Effector memory CD8-positive, alpha-beta T cell (primary cell): ENCODE measurements at regions not wholly inside any gene's neighbourhood (a gene's known extent, or its start where the extent isn't known, plus 50 kb on each side); places are given as distances from the start of the nearest gene placed in this dataset.
"Not testable (repeated sequence)": the region's sequence is repeated elsewhere in the genome, so short reads cannot be mapped to it uniquely, and the experiment has no call there.

Experiments used
- ATAC-seq: fragments of 150-1000 bp; cut with Tn5 transposase; replicated peaks from 2 replicates; pipeline ENCODE4 v1.10.0; 2021; ENCODE audit warnings: mild to moderate bottlenecking, moderate library complexity
- DNase-seq, 3 experiments: peaks; one replicate each; pipeline ENCODE4 v3.0.0; 2021
- H3K27ac Mint-ChIP-seq, 2 donors: one replicate each; pipeline ENCODE4 v1.8.0; 2022; ENCODE audit warnings: mild to moderate bottlenecking in 2 of 2, mixed read lengths in 2 of 2, moderate library complexity in 2 of 2
- H3K27me3 Mint-ChIP-seq, 2 donors: one replicate each; pipeline ENCODE4 v1.8.0; 2022; ENCODE audit warnings: mixed read lengths in 2 of 2
- H3K36me3 Mint-ChIP-seq: one replicate; pipeline ENCODE4 v1.8.0; 2022; ENCODE audit warnings: mild to moderate bottlenecking, moderate library complexity, mixed read lengths; ENCODE audit not compliant: insufficient read depth
- H3K4me1 Mint-ChIP-seq, 2 donors: one replicate each; pipeline ENCODE4 v1.8.0; 2022; ENCODE audit warnings: low read depth in 2 of 2, mixed read lengths in 2 of 2
- H3K4me3 Mint-ChIP-seq, 2 donors: one replicate each; pipeline ENCODE4 v1.8.0; 2022; ENCODE audit warnings: mild to moderate bottlenecking in 2 of 2, mixed read lengths in 2 of 2, moderate library complexity in 2 of 2
- H3K9me3 Mint-ChIP-seq, 2 donors: one replicate each; pipeline ENCODE4 v1.8.0; 2022; ENCODE audit warnings: mixed read lengths in 2 of 2

DNA sequence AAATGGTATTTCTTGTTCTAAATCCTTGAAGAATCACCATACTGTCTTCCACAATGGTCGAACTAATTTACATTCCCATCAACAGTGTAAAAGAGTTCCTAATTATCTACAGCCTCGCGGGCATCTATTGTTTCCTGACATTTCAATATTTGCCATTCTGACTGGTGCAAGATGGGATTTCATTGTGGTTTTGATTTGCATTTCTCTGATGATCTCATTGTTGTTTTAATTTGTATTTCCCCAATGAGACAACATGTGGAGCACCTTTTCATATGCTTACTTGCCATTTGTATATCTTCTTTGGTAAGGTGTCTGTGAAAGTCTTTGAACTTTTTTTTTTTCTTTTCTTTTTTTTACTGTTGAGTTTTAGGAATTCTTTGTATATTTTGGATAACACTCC is 473.6 kb downstream of the KCTD16 start:
- ATAC-seq (no peak), DNase-seq (no peak)
- H3K27ac Mint-ChIP-seq: no peak overlapping the region
- H3K4me1 Mint-ChIP-seq: no peaks in the 10 kb centered on the region
- H3K9me3 Mint-ChIP-seq: peaks cover 8 to 14% of the 10 kb centered on the region in 2 donors
- H3K36me3 Mint-ChIP-seq: no peaks in the 10 kb centered on the region
- no peak overlapping the region for H3K4me3 Mint-ChIP-seq
- no peaks in the 10 kb centered on the region for H3K27me3 Mint-ChIP-seq

DNA sequence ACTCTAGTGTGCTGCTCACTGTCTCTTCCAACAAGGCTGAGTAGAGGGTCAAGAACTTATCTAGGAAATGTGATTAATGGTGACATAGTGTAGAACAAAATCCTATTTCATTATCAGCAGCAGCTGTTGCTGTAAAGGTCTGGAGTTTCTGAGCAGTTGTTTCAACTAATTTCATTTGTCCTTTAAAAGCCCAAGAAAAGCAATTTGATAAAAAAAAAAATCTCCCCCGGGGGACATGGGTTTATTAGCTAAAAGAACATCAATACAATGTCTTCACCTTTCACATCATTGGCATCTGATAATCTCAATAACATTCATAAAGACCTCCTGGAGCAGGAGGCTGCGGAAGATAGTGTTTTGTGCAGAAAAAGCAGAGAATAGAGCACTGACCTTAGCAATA is 468.1 kb downstream of the KCTD16 start:
- H3K27me3 Mint-ChIP-seq: no peaks in the 10 kb centered on the region
- H3K27ac Mint-ChIP-seq: no peak overlapping the region
- DNase-seq (no peak), ATAC-seq (no peak)
- no peaks in the 10 kb centered on the region for H3K36me3 Mint-ChIP-seq
- H3K4me1 Mint-ChIP-seq: no peaks in the 10 kb centered on the region
- no peak overlapping the region for H3K4me3 Mint-ChIP-seq
- peaks cover 11% of the 10 kb centered on the region in 2 donors for H3K9me3 Mint-ChIP-seq

DNA sequence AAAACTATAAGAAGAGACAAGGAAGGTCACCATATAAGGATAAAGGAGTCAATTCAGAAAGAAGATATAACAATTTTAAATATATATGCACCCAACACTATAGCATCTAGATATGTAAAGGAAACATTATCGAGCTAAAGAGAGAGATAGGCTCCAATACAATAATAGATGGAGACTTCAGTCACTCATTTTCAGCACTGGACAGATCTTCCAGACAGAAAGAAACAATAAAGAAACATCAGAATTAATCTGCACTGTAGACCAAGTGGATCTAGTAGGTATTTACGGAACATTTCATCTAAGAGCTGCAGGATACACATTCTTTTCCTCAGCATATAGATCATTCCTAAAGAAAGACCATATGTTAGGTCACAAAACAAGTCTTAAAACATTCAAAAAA is 463.5 kb downstream of the KCTD16 start:
- no peaks in the 10 kb centered on the region for H3K36me3 Mint-ChIP-seq
- peaks cover 20 to 28% of the 10 kb centered on the region in 2 donors for H3K9me3 Mint-ChIP-seq
- DNase-seq (no peak), ATAC-seq (no peak)
- no peaks in the 10 kb centered on the region for H3K27me3 Mint-ChIP-seq
- no peak overlapping the region for H3K27ac Mint-ChIP-seq
- H3K4me3 Mint-ChIP-seq: no peak overlapping the region
- no peaks in the 10 kb centered on the region for H3K4me1 Mint-ChIP-seq

DNA sequence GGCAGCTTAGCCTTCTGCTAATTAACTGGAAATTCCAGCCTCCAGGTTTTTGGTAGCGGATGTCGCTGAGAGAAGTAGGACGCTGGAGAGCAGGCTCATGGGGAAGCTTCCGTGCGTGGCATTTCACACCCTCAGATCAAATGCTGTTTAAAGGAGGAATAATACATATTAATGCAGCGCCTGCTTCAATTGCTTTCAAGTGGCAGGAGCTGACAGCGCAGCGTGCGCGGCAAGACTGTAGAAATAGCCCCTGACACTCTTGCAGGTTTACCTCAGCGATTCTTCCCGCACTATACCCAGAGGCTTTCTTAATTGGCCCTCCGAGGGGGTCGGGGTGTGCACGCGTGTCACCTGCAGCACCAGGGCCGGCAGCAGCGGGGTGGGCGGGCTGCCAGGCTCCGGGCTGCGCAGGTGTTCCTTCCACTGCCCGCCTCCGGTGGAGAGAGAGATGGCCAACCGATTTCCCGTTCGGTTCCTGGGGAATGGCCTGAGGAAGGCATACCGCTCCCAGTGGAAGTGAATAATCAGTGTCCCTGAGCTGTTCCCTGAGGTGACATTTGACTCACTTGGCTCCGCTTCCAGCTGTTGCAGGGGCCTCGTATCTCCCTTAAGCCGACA is 427.9 kb downstream of the KCTD16 start:
- Mint-ChIP-seq H3K9me3 (peaks cover 4 to 7% of the 10 kb centered on the region in 2 donors), H3K4me1 (no peaks in the 10 kb centered on the region), H3K27ac (no peak overlapping the region), H3K4me3 (no peak overlapping the region), H3K27me3 (no peaks in the 10 kb centered on the region), H3K36me3 (no peaks in the 10 kb centered on the region)
- DNase-seq: no peak
- ATAC-seq: no peak

DNA sequence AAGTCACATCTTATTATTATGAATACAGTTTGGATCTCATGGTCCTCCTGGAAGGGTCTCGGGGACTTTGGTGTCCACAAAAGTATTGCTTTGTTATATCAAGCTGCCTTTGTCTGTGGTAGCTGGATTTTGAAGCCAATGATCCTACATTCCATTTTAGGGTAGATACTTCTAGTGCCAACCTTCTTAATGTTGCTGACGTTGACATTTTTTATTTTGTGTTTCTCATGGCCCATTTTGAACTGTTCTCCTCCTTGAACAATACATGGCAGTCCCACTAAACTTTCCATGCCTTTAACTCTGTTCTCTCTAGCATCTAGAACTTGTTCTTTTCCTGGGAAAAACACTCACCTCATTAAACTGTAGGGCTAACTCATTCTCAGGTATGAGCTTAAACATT is 425.8 kb downstream of the KCTD16 start:
- H3K36me3 Mint-ChIP-seq: no peaks in the 10 kb centered on the region
- no peaks in the 10 kb centered on the region for H3K27me3 Mint-ChIP-seq
- H3K4me3 Mint-ChIP-seq: no peak overlapping the region
- DNase-seq (no peak), ATAC-seq (no peak)
- peaks cover 12 to 13% of the 10 kb centered on the region in 2 donors for H3K9me3 Mint-ChIP-seq
- no peak overlapping the region for H3K27ac Mint-ChIP-seq
- no peaks in the 10 kb centered on the region for H3K4me1 Mint-ChIP-seq

DNA sequence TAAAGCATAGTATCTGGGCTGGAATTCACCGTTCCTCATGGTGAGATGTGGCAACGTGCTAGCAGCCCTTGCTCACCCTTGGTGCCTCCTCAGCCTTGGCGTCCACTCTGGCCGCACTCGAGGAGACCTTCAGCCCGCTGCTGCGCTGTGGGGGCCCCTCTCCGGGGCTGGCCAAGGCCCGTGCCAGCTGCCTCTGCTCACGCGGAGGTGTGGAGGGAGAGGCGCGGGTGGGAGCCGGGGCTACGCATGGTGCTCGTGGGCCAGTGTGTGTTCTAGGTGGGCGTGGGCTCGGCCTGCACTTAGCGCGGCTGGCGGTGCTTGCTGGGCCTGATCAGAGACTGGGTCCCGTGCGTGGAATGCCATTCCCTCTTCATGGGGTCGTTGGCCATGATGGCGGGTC is 424.2 kb downstream of the KCTD16 start:
- H3K9me3 Mint-ChIP-seq: peaks cover 17 to 25% of the 10 kb centered on the region in 2 donors
- no peak overlapping the region for H3K4me3 Mint-ChIP-seq
- no peaks in the 10 kb centered on the region for H3K27me3 Mint-ChIP-seq
- H3K4me1 Mint-ChIP-seq: no peaks in the 10 kb centered on the region
- ATAC-seq (no peak), DNase-seq (no peak)
- no peaks in the 10 kb centered on the region for H3K36me3 Mint-ChIP-seq
- H3K27ac Mint-ChIP-seq: no peak overlapping the region

DNA sequence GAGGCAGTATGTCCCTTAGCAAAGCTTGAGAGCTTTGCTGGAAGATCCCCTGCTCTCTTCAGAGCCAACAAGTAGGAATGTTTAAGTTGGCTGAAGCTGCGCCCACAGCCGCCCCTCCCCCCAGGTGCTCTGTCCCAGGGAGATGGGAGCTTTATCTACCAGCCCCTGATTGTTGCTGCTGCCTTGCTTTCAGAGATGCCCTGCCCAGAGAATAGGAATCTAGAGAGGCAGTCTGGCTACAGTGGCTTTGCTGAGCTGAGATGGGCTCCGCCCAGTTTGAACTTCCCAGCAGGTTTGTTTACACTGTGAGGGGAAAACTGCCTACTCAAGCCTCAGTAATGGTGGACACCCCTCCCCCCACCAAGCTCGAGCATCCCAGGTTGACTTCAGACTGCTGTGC is 423.6 kb downstream of the KCTD16 start:
- DNase-seq, ATAC-seq, H3K4me1 Mint-ChIP-seq, H3K27ac Mint-ChIP-seq, H3K36me3 Mint-ChIP-seq, H3K27me3 Mint-ChIP-seq, H3K4me3 Mint-ChIP-seq: not testable (repeated sequence)
- H3K9me3 Mint-ChIP-seq: peaks cover 17 to 27% of the 10 kb centered on the region in 2 donors

DNA sequence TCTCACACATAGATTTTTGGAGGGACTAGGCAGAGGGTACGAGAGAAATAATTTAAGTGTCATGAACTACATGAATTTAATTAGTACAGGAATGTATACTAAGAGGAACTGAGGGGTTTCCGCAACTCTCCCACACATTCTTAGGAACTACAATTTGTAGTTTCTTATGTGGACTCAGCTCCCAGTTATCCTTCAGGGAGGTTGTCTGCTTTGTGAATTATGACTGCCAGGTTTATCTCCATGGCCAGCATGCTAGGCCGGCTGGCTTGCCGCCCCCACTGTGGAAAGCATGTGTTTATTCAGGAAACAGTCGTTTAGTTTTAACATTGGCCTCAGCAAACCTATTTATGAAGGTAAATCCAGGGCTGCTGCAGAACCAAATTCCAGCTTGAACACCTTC is 415.0 kb downstream of the KCTD16 start:
- Mint-ChIP-seq H3K4me1 (no peaks in the 10 kb centered on the region), H3K4me3 (no peak overlapping the region), H3K27ac (no peak overlapping the region), H3K9me3 (peaks cover 7 to 10% of the 10 kb centered on the region in 2 donors), H3K27me3 (no peaks in the 10 kb centered on the region), H3K36me3 (no peaks in the 10 kb centered on the region)
- DNase-seq (no peak), ATAC-seq (no peak)

DNA sequence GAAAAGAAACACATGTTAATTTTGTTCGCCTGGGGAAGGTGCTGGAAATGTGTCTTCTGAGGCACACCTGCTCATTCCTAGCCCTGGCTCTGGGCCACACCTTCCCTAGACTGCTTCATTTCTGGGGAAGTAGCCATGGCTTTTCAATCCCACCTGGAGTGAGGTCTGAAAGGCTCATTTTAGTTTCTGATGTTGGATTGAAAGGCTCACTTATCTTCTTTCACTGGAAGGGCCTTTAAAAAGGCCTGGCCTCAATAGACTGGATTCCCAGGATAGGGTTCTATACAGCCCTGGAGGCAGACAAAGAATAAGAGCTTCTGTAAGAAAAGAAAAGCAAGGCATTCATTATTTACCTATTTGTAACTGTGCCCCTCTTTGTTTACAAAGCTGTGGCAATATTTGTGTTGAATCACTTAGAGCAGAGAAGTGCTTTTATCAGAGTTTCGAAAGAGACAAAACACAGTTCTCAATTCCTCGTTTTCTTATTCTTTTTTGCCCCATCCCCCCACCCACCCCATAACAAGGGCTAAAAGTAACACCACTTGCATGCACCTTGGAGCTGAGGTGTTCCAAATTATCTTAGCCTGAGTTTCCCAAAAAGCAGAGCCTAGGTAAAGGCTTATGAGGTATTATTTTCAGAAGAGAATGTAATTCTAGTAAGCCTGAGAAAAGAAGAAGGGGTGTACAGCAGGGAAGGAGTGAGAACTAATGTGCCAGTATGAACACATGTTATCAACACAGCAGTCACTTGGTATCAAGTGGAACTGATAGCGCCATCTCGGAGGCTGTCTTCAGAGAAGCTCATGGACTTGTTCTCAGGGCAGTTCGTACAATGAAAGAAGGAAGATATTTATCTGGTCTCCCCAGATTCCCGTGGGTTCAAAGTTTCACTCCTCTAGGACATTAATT is 413.1 kb downstream of the KCTD16 start:
- Mint-ChIP-seq H3K4me3 (no peak overlapping the region), H3K9me3 (peaks cover 0 to 11% of the 10 kb centered on the region in 2 donors), H3K27me3 (no peaks in the 10 kb centered on the region), H3K4me1 (no peaks in the 10 kb centered on the region), H3K27ac (no peak overlapping the region), H3K36me3 (no peaks in the 10 kb centered on the region)
- DNase-seq (no peak), ATAC-seq (no peak)

DNA sequence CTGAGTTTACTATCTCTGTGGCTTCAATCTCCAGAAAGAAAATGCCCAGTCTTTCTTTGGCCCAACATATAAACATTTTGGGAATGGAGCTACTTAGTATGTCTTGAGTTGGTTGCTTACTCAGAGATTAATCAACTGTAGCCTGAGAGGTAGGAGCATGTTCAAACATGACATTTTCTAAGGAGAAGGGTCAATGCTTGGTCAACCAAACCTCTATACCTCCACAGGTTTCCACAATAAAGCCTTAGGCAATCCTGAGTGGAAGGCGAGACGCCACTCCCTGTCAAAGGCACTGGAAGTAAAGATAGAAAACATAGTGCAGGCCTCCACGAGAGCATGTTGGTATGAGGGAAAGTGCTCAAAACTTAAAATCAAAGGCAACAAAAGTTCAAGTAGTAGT is 411.4 kb downstream of the KCTD16 start:
- no peaks in the 10 kb centered on the region for H3K36me3 Mint-ChIP-seq
- no peaks in the 10 kb centered on the region for H3K27me3 Mint-ChIP-seq
- no peak overlapping the region for H3K4me3 Mint-ChIP-seq
- no peak overlapping the region for H3K27ac Mint-ChIP-seq
- H3K9me3 Mint-ChIP-seq: peaks cover 0 to 11% of the 10 kb centered on the region in 2 donors
- ATAC-seq: no peak
- no peaks in the 10 kb centered on the region for H3K4me1 Mint-ChIP-seq
- DNase-seq: no peak

DNA sequence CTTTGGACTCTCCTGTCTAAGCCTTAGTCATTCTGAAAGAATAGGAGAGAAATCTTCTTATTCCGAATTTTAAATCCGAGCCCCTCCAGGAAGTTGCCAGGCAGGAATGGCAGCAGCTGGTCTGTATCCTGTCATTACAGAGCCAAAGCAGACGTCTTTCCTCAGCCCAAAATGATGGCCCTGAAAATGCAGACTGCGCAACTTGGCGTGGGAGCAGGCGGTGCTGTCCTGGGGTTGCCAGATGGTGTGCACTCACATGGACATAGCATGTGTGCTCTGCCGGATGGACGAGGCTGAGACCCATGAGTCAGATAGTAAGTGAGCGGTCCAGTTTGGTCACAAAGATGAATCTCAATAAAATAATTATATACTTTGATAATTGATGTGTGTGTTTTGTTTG is 410.4 kb downstream of the KCTD16 start:
- ATAC-seq (no peak), DNase-seq (no peak)
- H3K4me3 Mint-ChIP-seq: no peak overlapping the region
- H3K27ac Mint-ChIP-seq: no peak overlapping the region
- no peaks in the 10 kb centered on the region for H3K4me1 Mint-ChIP-seq
- H3K36me3 Mint-ChIP-seq: no peaks in the 10 kb centered on the region
- peaks cover 0 to 11% of the 10 kb centered on the region in 2 donors for H3K9me3 Mint-ChIP-seq
- no peaks in the 10 kb centered on the region for H3K27me3 Mint-ChIP-seq

DNA sequence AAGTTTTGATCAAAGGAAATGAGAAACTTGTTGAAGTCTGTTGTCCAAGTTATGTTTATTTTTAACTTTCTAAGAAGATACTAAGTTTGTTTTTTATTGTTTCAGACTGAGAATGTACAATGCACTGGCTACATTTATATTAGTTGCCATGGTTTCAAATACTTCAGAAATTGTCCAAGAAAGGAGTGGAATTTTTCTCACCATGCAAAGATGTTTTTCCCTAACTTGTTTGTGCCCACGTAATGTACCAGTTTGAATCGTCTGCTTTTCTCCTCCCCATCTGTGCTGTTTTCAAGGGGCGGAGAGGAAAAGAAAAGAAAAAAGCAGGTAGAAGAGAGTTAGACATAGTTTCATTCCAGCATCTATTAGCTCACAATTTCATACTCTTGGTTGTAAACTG is 407.0 kb downstream of the KCTD16 start:
- peaks cover 0 to 5% of the 10 kb centered on the region in 2 donors for H3K9me3 Mint-ChIP-seq
- ATAC-seq: no peak
- H3K4me1 Mint-ChIP-seq: no peaks in the 10 kb centered on the region
- no peaks in the 10 kb centered on the region for H3K36me3 Mint-ChIP-seq
- no peaks in the 10 kb centered on the region for H3K27me3 Mint-ChIP-seq
- H3K27ac Mint-ChIP-seq: no peak overlapping the region
- no peak overlapping the region for H3K4me3 Mint-ChIP-seq
- DNase-seq: no peak

DNA sequence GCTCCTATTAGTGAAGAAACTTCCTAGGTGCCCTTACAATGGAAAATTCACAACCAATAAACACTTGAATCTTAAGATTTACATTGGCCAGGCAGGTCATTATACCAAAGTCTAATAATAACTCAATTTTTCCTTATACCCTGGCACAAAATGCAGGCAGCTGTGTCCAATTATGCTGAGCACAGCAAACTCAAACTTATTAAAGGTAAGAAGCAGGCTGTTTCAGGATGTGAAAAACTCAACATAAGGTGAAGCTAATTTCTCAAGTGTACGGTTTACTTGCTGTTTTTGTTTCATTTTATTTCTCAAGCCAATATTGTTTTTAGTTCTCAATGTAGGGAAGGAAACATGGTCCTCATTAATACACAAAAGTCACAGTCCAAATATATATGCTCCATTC is 405.1 kb downstream of the KCTD16 start:
- Mint-ChIP-seq H3K27me3 (no peaks in the 10 kb centered on the region), H3K4me1 (no peaks in the 10 kb centered on the region), H3K4me3 (no peak overlapping the region), H3K36me3 (no peaks in the 10 kb centered on the region), H3K9me3 (peaks cover 0 to 5% of the 10 kb centered on the region in 2 donors), H3K27ac (no peak overlapping the region)
- DNase-seq (no peak), ATAC-seq (no peak)

DNA sequence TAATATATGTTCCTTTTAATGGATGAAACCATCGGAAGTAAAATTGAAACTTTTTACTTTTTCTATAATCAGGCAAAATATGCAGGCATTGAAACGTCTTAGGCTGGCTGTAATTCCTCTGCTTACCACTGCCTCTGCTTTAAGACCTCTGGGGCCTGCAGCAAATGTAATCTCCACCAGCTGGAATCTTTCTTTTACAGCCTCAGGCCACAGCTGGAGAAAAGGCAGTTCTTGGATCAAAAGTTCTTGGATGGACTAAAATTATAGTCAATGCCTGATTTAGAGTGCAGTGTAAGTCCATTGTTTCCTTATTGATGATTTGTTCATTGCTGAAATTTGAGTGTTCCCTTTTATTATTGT is 396.7 kb downstream of the KCTD16 start:
- no peak for ATAC-seq
- no peak for DNase-seq
- peaks cover 7 to 29% of the 10 kb centered on the region in 2 donors for H3K9me3 Mint-ChIP-seq

More for the DNA sequence above, 396.7 kb downstream of the KCTD16 start:
- Mint-ChIP-seq H3K36me3 (no peaks in the 10 kb centered on the region), H3K27ac (no peak overlapping the region), H3K27me3 (no peaks in the 10 kb centered on the region), H3K4me3 (no peak overlapping the region), H3K4me1 (no peaks in the 10 kb centered on the region)
